Sigmoid colon (tissue), 4 donors: ENCODE measurements at regions not wholly inside any gene's neighbourhood (a gene's known extent, or its start where the extent isn't known, plus 50 kb on each side); places are given as distances from the start of the nearest gene placed in this dataset.

Experiments
- CTCF ChIP-seq, 4 experiments: fragments of 450-650 bp in 3 of 4; fragments of 200-600 bp in 1 of 4; IDR thresholded peaks; one replicate each; pipeline ENCODE4 v1.5.1; 2016 to 2019; ENCODE audit warnings: antibody characterized with exemption in 4 of 4, mild to moderate bottlenecking in 3 of 4, moderate library complexity in 2 of 4
- POLR2A ChIP-seq, 2 donors: fragments of 450-650 bp; IDR thresholded peaks; one replicate each; pipeline ENCODE4 v1.6.1; 2016; ENCODE audit warnings: antibody characterized with exemption in 2 of 2, mild to moderate bottlenecking in 2 of 2, moderate library complexity in 2 of 2
- POLR2AphosphoS5 ChIP-seq, 4 donors: sonication (generic); formaldehyde crosslinking; IDR thresholded peaks; one replicate each; pipeline ENCODE4 v1.6.1; 2017; ENCODE audit warnings: antibody characterized with exemption in 4 of 4

- TF ChIP-seq CTCF (IDR thresholded peaks at IDR 0.05), result no peak
- no peak for TF ChIP-seq POLR2A (IDR thresholded peaks at IDR 0.05)
- TF ChIP-seq POLR2AphosphoS5 (IDR thresholded peaks at IDR 0.05), result no peak
Measured at GRCh38 chr6:85942844-85943243, 300.2 kb upstream of the SYNCRIP start.
